ENCODE measurements at regions not wholly inside any gene's neighbourhood (a gene's known extent, or its start where the extent isn't known, plus 50 kb on each side); places are given as distances from the start of the nearest gene placed in this dataset.

- DNase-seq = no peak
Measured at GRCh38 chr2:43083710-43084698, 142.4 kb downstream of the ZFP36L2 start.

- no peak for DNase-seq
Measured at GRCh38 chr2:43082903-43083677, 143.3 kb downstream of the ZFP36L2 start.

- DNase-seq = no peak
Measured at GRCh38 chr2:43082111-43082894, 144.1 kb downstream of the ZFP36L2 start.

GRCh38 chr2:43081131-43081765 lies 145.2 kb downstream of the ZFP36L2 start:
- no peak for DNase-seq

GRCh38 chr2:43080571-43081021 lies 145.8 kb downstream of the ZFP36L2 start:
- no peak for DNase-seq

- DNase-seq = no peak
Measured at GRCh38 chr2:43078781-43079755, 147.3 kb downstream of the ZFP36L2 start.

GRCh38 chr2:43078301-43078700 lies 148.1 kb downstream of the ZFP36L2 start:
- no peak for DNase-seq

- DNase-seq = no peak
Measured at GRCh38 chr2:43077876-43078275, 148.5 kb downstream of the ZFP36L2 start.

GRCh38 chr2:43076676-43077075 lies 149.7 kb downstream of the ZFP36L2 start:
- no peak for DNase-seq

GRCh38 chr2:43075811-43076585 lies 150.4 kb downstream of the ZFP36L2 start:
- DNase-seq = no peak

GRCh38 chr2:43075054-43075593 lies 151.3 kb downstream of the ZFP36L2 start:
- DNase-seq = no peak

GRCh38 chr2:43074592-43075053 lies 151.8 kb downstream of the ZFP36L2 start:
- DNase-seq = no peak

GRCh38 chr2:43074052-43074451 lies 152.4 kb downstream of the ZFP36L2 start:
- DNase-seq = no peak

GRCh38 chr2:43073401-43073825 lies 153.0 kb downstream of the ZFP36L2 start:
- DNase-seq = no peak

- no peak for DNase-seq
Measured at GRCh38 chr2:43071599-43072550, 154.5 kb downstream of the ZFP36L2 start.

- DNase-seq = no peak
Measured at GRCh38 chr2:43070676-43071502, 155.5 kb downstream of the ZFP36L2 start.

- no peak for DNase-seq
Measured at GRCh38 chr2:43070030-43070429, 156.4 kb downstream of the ZFP36L2 start.
